COLO668 (cell line): ENCODE measurements at regions not wholly inside any gene's neighbourhood (a gene's known extent, or its start where the extent isn't known, plus 50 kb on each side); places are given as distances from the start of the nearest gene placed in this dataset.

ENCODE experiments used
- DNase-seq: peaks from one replicate; lab custom pipeline; 2025; ENCODE audit not compliant: unreplicated experiment; lab: John Stamatoyannopoulos, UW

- DNase-seq, result no peak
Measured at GRCh38 chr14:56494167-56494566, 85.4 kb upstream of the TMEM260 start.

GRCh38 chr14:56498112-56498511 lies 81.5 kb upstream of the TMEM260 start:
- no peak for DNase-seq

- DNase-seq, result no peak
Measured at GRCh38 chr14:56501909-56502530, 77.6 kb upstream of the TMEM260 start.

GRCh38 chr14:56505361-56505760 lies 74.2 kb upstream of the TMEM260 start:
- DNase-seq, result no peak

GRCh38 chr14:56512521-56512920 lies 67.1 kb upstream of the TMEM260 start:
- no peak for DNase-seq

- no peak for DNase-seq
Measured at GRCh38 chr14:56514663-56515371, 64.8 kb upstream of the TMEM260 start.

- DNase-seq, result no peak
Measured at GRCh38 chr14:56515739-56516138, 63.9 kb upstream of the TMEM260 start.

GRCh38 chr14:56522403-56522802 lies 57.2 kb upstream of the TMEM260 start:
- DNase-seq, result no peak

GRCh38 chr14:56524971-56525677 lies 54.5 kb upstream of the TMEM260 start:
- no peak for DNase-seq

- DNase-seq, result no peak
Measured at GRCh38 chr14:56528927-56529326, 50.7 kb upstream of the TMEM260 start.
